ENCODE measurements at regions not wholly inside any gene's neighbourhood (a gene's known extent, or its start where the extent isn't known, plus 50 kb on each side); places are given as distances from the start of the nearest gene placed in this dataset.

- H3K4me3 ChIP-seq (ENCODE audit: low read depth, low read length) = no peak overlapping the region
- DNase-seq (ENCODE audit: low read depth) = no peak
These were observed 297.3 kb downstream of the GRB14 start for GRCh38 chr2:164323978-164324377.

DNA sequence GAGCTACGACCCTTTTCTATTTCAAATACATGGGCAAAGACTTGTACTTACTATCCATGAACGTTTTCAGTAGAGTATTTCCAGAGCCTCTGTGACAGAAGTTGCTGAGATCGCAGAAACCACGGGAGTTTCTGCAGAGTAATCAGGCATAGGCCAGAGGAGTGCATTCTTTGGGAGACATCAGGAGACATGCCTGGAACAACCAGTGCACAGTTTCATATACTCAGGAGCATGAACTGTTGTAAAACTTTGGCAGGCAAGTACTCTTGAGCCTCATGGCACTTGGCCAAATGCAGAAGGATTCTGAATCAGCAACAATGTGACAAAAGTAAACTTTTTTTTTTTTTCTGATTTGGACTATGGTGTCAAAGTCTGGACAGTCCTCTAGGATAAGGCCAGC lies 307.1 kb downstream of the GRB14 start:
- no peak overlapping the region for H3K4me3 ChIP-seq (ENCODE audit: low read depth, low read length)
- DNase-seq (ENCODE audit: low read depth) = peak; percentile 29

GRCh38 chr2:164306872-164307271 lies 314.4 kb downstream of the GRB14 start:
- no peak for DNase-seq (ENCODE audit: low read depth)
- no peak overlapping the region for H3K4me3 ChIP-seq (ENCODE audit: low read depth, low read length)

DNA sequence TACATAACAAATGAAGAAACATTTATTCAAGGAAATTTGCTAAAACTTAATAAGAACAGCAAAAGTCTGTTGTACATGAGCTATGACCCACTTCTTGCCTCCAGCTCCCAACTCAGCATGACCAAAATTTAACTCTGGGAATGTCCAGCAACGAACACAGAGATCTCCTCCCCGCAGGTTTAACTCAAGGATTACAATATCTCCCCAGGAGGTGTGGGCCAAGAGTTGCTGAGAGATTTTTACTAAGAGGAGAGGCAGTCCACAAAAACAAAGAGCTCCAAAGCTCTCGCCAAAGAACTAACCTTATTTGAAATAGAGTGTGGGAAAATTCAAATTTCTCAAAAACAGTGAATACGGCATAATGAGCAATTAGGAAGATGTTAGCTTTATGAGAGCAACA lies 318.5 kb downstream of the GRB14 start:
- H3K4me3 ChIP-seq (ENCODE audit: low read depth, low read length) = no peak overlapping the region
- DNase-seq (ENCODE audit: low read depth) = no peak

GRCh38 chr2:164288235-164288634 lies 333.0 kb downstream of the GRB14 start:
- no peak for DNase-seq (ENCODE audit: low read depth)

GRCh38 chr2:164287056-164287455 lies 334.2 kb downstream of the GRB14 start:
- no peak for DNase-seq (ENCODE audit: low read depth)
- no peak overlapping the region for H3K4me3 ChIP-seq (ENCODE audit: low read depth, low read length)

More at GRCh38 chr2:164288235-164288634, 333.0 kb downstream of the GRB14 start:
- no peak overlapping the region for H3K4me3 ChIP-seq (ENCODE audit: low read depth, low read length)

DNA sequence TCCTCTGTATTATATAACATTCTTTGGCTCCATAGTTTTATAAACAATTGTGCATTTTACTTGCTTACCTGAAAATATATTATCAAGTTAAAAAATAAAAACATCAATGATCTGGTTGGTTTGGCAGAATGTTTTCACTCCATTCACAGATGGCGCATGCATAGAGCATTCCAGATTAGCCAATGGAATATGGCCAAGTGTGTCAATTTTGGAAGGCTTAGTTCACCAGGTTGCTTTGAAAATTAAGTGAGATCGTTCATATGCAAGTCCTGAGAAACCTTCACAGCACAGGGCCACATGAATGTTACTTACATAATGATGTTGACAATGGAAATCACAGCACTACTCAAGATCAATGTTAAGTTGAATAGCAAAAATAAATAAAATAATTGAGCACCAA lies 335.7 kb downstream of the GRB14 start:
- no peak overlapping the region for H3K4me3 ChIP-seq (ENCODE audit: low read depth, low read length)
- no peak for DNase-seq (ENCODE audit: low read depth)

- no peak overlapping the region for H3K4me3 ChIP-seq (ENCODE audit: low read depth, low read length)
- DNase-seq (ENCODE audit: low read depth) = no peak
These were observed 339.4 kb downstream of the GRB14 start for GRCh38 chr2:164281896-164282295.

GRCh38 chr2:164275659-164276058 lies 345.6 kb downstream of the GRB14 start:
- no peak overlapping the region for H3K4me3 ChIP-seq (ENCODE audit: low read depth, low read length)
- DNase-seq (ENCODE audit: low read depth) = no peak

GRCh38 chr2:164260506-164260905 lies 360.8 kb downstream of the GRB14 start:
- no peak for DNase-seq (ENCODE audit: low read depth)
- H3K4me3 ChIP-seq (ENCODE audit: low read depth, low read length) = no peak overlapping the region

GRCh38 chr2:164257742-164258141 lies 363.5 kb downstream of the GRB14 start:
- no peak overlapping the region for H3K4me3 ChIP-seq (ENCODE audit: low read depth, low read length)
- no peak for DNase-seq (ENCODE audit: low read depth)

- no peak for DNase-seq (ENCODE audit: low read depth)
- no peak overlapping the region for H3K4me3 ChIP-seq (ENCODE audit: low read depth, low read length)
These were observed 368.6 kb downstream of the GRB14 start for GRCh38 chr2:164252568-164253287.

DNA sequence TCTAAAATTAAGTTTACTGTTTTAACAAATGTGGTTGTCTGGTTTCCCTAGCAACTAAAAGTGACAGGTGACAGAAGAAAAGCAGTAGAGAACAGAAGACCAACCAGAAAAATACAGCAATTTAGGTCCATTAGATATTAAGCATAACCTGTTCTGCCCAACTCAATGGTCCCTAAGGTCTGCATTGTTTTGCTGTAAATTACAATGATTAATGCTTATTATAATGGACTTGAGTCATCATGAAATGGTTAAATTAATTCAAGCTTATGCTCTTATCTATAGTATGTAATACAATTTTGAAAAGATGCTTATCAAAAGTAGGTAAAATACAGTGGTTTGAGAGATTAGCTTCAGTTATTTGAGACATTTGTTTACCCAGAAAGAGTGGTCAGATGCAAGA lies 378.0 kb downstream of the GRB14 start:
- no peak for DNase-seq (ENCODE audit: low read depth)
- no peak overlapping the region for H3K4me3 ChIP-seq (ENCODE audit: low read depth, low read length)

GRCh38 chr2:164242409-164242808 lies 378.9 kb downstream of the GRB14 start:
- DNase-seq (ENCODE audit: low read depth) = no peak
- no peak overlapping the region for H3K4me3 ChIP-seq (ENCODE audit: low read depth, low read length)

- H3K4me3 ChIP-seq (ENCODE audit: low read depth, low read length) = no peak overlapping the region
These were observed 387.2 kb downstream of the GRB14 start for GRCh38 chr2:164234074-164234473.

GRCh38 chr2:164224007-164224406 lies 397.3 kb downstream of the GRB14 start:
- no peak overlapping the region for H3K4me3 ChIP-seq (ENCODE audit: low read depth, low read length)
- no peak for DNase-seq (ENCODE audit: low read depth)

More at GRCh38 chr2:164234074-164234473, 387.2 kb downstream of the GRB14 start:
- DNase-seq (ENCODE audit: low read depth) = no peak

- no peak overlapping the region for H3K4me3 ChIP-seq (ENCODE audit: low read depth, low read length)
- DNase-seq (ENCODE audit: low read depth) = no peak
These were observed 399.8 kb downstream of the GRB14 start for GRCh38 chr2:164221473-164221872.

- DNase-seq (ENCODE audit: low read depth) = no peak
- no peak overlapping the region for H3K4me3 ChIP-seq (ENCODE audit: low read depth, low read length)
These were observed 401.0 kb downstream of the GRB14 start for GRCh38 chr2:164220265-164220664.

DNA sequence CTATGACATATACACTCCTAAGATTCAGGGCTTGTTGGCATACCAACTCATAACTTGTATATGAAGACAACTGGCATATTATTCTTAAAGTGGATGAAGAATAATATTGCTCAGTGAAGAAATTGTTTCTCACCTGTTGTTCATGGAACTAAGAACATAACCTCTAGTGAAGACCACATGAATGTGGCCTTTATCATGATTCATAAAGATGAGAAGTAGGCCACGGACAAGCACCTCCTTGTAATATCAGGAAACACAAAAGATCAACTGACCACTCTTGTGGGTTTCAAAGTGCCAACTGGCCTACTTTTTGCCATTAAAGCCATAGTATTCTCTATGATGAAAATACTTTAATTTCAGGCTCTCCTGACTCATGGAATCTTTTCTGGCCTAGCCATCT lies 407.4 kb downstream of the GRB14 start:
- no peak overlapping the region for H3K4me3 ChIP-seq (ENCODE audit: low read depth, low read length)
- peak; percentile 44 for DNase-seq (ENCODE audit: low read depth)

GRCh38 chr2:164205347-164205746 lies 415.9 kb downstream of the GRB14 start:
- no peak overlapping the region for H3K4me3 ChIP-seq (ENCODE audit: low read depth, low read length)
- DNase-seq (ENCODE audit: low read depth) = peak; percentile 63

GRCh38 chr2:164203131-164203530 lies 418.2 kb downstream of the GRB14 start:
- DNase-seq (ENCODE audit: low read depth) = no peak

GRCh38 chr2:164198256-164198655 lies 423.0 kb downstream of the GRB14 start:
- DNase-seq (ENCODE audit: low read depth) = no peak
- H3K4me3 ChIP-seq (ENCODE audit: low read depth, low read length) = no peak overlapping the region

More at GRCh38 chr2:164203131-164203530, 418.2 kb downstream of the GRB14 start:
- no peak overlapping the region for H3K4me3 ChIP-seq (ENCODE audit: low read depth, low read length)

Data from skeletal muscle cell (primary cell).